Heart left ventricle (tissue), 13 donors: ENCODE measurements at regions not wholly inside any gene's neighbourhood (a gene's known extent, or its start where the extent isn't known, plus 50 kb on each side); places are given as distances from the start of the nearest gene placed in this dataset.

Experiments
- CTCF ChIP-seq, 12 donors: fragments of 200-600 bp; sonication (generic) in 4 of 12; IDR thresholded peaks; one replicate each; pipeline versions ENCODE4 v1.5.0 to v1.8.0; 2018 to 2022; ENCODE audit warnings: antibody characterized with exemption in 12 of 12, mild to moderate bottlenecking in 5 of 12
- POLR2A ChIP-seq, 2 donors: fragments of 450-650 bp; IDR thresholded peaks; one replicate each; pipeline ENCODE4 v1.6.1; 2017; ENCODE audit warnings: antibody characterized with exemption in 2 of 2, mild to moderate bottlenecking in 2 of 2, moderate library complexity in 2 of 2
- donor health status: ischemic (EF 13 %, LVEDD 7.1; RV severe dilation, severe dysfunction).
- donor health status: DM: no; HTN: yes; CAD: no.
- donor health status: DM: no; HTN: no; CAD: no.
- donor health status: ischemic (EF 25% LVEDD 6.9; RV normal size, moderate dysfunction).
- donor health status: ischemic (EF 25% LVEDD 5.7; RV mildly dilated, moderate dysfunction).
- donor health status: ischemic (EF 35%, LVEDD 5.7; RV mildly dilated, moderate dysfunction).
- donor health status: nonischemic (EF 11% LVEDD 7.7; RV severe dilation, severe dysfunction).
- donor health status: DM: yes; HTN: yes; CAD: no.
- donor health status: PGD.
- donor health status: ischemic (EF 29% LVEDD 5.4; RV normal size, mild dysfunction).
- donor health status: nonischemic (EF 23%, LVEDD 6.1; RV moderate dilation, normal function).

GRCh38 chr17:14856176-14856575 lies 408.9 kb downstream of the PMP22 start:
- TF ChIP-seq CTCF (IDR thresholded peaks at IDR 0.05) (no peak), POLR2A (IDR thresholded peaks at IDR 0.05) (no peak)
